IMR-90 (cell line): ENCODE measurements at regions not wholly inside any gene's neighbourhood (a gene's known extent, or its start where the extent isn't known, plus 50 kb on each side); places are given as distances from the start of the nearest gene placed in this dataset.

Experiments
- BHLHE40 ChIP-seq: fragments of 150-350 bp; IDR thresholded peaks from 2 replicates; pipeline ENCODE4 v1.6.1; 2016; ENCODE audit warnings: mild to moderate bottlenecking, low read depth, low read length
- CEBPB ChIP-seq: IDR thresholded peaks from 2 replicates; pipeline ENCODE4 v1.6.1; 2012; ENCODE audit warnings: low read depth, low read length, improper control_type of control experiment
- MAFK ChIP-seq: IDR thresholded peaks from 2 replicates; pipeline ENCODE4 v1.6.1; 2012; ENCODE audit warnings: low read depth, low read length, improper control_type of control experiment
- MXI1 ChIP-seq: IDR thresholded peaks from 2 replicates; pipeline ENCODE4 v1.6.1; 2012; ENCODE audit warnings: low read depth, mild to moderate bottlenecking, low read length, moderate library complexity, borderline replicate concordance
- NFE2L2 ChIP-seq: fragments of 150-350 bp; IDR thresholded peaks from 2 replicates; pipeline ENCODE4 v1.6.1; 2016; ENCODE audit warnings: low read depth, mild to moderate bottlenecking, low read length
- POLR2A ChIP-seq: IDR thresholded peaks from 2 replicates; pipeline ENCODE4 v1.6.1; 2012; ENCODE audit warnings: mild to moderate bottlenecking, low read depth, low read length
- RAD21 ChIP-seq: IDR thresholded peaks from 2 replicates; pipeline ENCODE4 v1.6.1; 2012; ENCODE audit warnings: low read length, improper control_type of control experiment
- RCOR1 ChIP-seq: IDR thresholded peaks from 2 replicates; pipeline ENCODE4 v1.6.1; 2012; ENCODE audit warnings: mild to moderate bottlenecking, low read length, improper control_type of control experiment; ENCODE audit not compliant: insufficient replicate concordance
- SMC3 ChIP-seq: fragments of 150-350 bp; IDR thresholded peaks from 2 replicates; pipeline ENCODE4 v1.6.1; 2016; ENCODE audit warnings: low read depth, mild to moderate bottlenecking, antibody characterized with exemption, low read length, moderate library complexity
- TF ChIP-seq, protein P1 (sequence below): conservative IDR thresholded peaks from 2 replicates; pipeline ENCODE4 v1.5.1; 2012; ENCODE audit warnings: mild to moderate bottlenecking, low read depth, low read length, improper control_type of control experiment
- TF ChIP-seq, protein P2 (sequence below): fragments of 150-350 bp; IDR thresholded peaks from 2 replicates; pipeline ENCODE4 v1.6.1; 2017; ENCODE audit warnings: mild to moderate bottlenecking, antibody characterized with exemption, low read length, low read depth

DNA sequence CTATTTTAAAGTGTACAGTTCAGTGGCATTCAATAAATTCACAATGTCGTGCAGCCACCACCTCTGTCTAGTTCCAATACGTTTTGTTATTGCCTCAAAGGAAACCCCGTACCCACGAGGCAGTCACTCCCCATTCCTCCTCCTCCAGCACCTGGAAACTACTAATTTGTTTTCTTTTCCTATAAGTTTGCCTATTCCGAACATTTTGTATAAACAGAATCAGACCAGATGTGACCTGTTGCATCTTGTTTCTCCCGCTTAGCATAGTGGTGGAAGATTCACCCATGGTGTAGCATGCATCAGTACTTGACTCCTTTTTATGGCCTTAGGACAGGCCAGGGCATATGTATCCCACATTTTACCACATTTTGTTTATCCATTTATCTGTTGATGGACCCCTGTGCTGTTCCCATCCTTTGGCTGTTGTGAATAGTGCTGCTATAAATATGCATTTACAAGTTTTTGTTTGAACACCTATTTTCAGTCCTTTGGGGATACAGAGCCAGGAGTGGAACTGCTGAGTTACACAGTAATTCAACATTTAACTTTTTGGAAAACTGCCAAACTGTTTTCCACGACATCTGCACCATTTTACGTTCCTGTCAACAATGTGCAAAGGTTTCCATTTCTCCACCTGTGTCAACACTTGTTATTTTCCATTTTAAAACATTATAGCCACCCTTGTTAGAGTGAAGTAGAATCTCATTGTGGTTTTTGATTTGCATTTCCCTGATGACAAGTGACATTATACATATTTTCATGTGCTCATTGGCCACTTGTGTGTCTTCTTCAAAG, 57.8 kb upstream of the STX18 start:
- TF ChIP-seq, protein P1, sequence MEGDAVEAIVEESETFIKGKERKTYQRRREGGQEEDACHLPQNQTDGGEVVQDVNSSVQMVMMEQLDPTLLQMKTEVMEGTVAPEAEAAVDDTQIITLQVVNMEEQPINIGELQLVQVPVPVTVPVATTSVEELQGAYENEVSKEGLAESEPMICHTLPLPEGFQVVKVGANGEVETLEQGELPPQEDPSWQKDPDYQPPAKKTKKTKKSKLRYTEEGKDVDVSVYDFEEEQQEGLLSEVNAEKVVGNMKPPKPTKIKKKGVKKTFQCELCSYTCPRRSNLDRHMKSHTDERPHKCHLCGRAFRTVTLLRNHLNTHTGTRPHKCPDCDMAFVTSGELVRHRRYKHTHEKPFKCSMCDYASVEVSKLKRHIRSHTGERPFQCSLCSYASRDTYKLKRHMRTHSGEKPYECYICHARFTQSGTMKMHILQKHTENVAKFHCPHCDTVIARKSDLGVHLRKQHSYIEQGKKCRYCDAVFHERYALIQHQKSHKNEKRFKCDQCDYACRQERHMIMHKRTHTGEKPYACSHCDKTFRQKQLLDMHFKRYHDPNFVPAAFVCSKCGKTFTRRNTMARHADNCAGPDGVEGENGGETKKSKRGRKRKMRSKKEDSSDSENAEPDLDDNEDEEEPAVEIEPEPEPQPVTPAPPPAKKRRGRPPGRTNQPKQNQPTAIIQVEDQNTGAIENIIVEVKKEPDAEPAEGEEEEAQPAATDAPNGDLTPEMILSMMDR = no peak
- no peak for TF ChIP-seq POLR2A
- no peak for TF ChIP-seq RCOR1
- TF ChIP-seq CEBPB = no peak
- no peak for TF ChIP-seq SMC3
- TF ChIP-seq RAD21 = no peak
- TF ChIP-seq NFE2L2 = no peak
- no peak for TF ChIP-seq MAFK
- no peak for TF ChIP-seq BHLHE40
- TF ChIP-seq MXI1 = no peak
- TF ChIP-seq, protein P2, sequence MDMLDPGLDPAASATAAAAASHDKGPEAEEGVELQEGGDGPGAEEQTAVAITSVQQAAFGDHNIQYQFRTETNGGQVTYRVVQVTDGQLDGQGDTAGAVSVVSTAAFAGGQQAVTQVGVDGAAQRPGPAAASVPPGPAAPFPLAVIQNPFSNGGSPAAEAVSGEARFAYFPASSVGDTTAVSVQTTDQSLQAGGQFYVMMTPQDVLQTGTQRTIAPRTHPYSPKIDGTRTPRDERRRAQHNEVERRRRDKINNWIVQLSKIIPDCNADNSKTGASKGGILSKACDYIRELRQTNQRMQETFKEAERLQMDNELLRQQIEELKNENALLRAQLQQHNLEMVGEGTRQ = no peak
